HepG2 (cell line): ENCODE measurements at regions not wholly inside any gene's neighbourhood (a gene's known extent, or its start where the extent isn't known, plus 50 kb on each side); places are given as distances from the start of the nearest gene placed in this dataset.

Experiments used
- ATAC-seq: fragments of 200-7000 bp; cut with Tn5 transposase; 3 replicates; pipeline ENCODE4 v1.9.1; 2020; ENCODE audit warnings: mild to moderate bottlenecking, moderate library complexity
- BruUV-seq: library from RNA; stranded (reverse); fragments of 400-500 nt; replicated peaks from 2 replicates; lab custom pipeline; 2021; lab: Mats Ljungman, UMichigan
- CTCF ChIA-PET: fragments of 300-600 bp; formaldehyde crosslinking; extraction: SDS; loops from one replicate; lab custom pipeline; 2021; ENCODE audit warnings: low total read pairs, inconsistent platforms, low intra/inter-chr PET ratio; lab: Yijun Ruan, JAX
- POLR2A ChIA-PET: fragments of 350-600 bp; sonication (Branson Sonifier 250); formaldehyde crosslinking; loops from one replicate; lab custom pipeline; 2020; ENCODE audit warnings: antibody characterized with exemption, inconsistent platforms; lab: Yijun Ruan, JAX
- DNase-seq: peaks from one replicate; pipeline ENCODE4 v3.0.0-alpha.2; 2015; ENCODE audit warnings: low spot score
- FAIRE-seq: peaks from 3 replicates; lab custom pipeline; 2011; peaks lifted over from hg19 to GRCh38; lab: Jason Lieb, UNC
- H2AFZ ChIP-seq: one replicate; pipeline ENCODE4 v1.6.1; 2011; ENCODE audit warnings: low read length, inconsistent platforms
- H3K27ac ChIP-seq: fragments of 300-600 bp; 3 replicates; pipeline ENCODE4 v1.8.0; 2011; ENCODE audit warnings: mixed run types, mild to moderate bottlenecking, mixed read lengths, low read length, inconsistent platforms; ENCODE audit not compliant: insufficient read depth; ENCODE audit errors: extremely low read length
- H3K27me3 ChIP-seq, 2 experiments: fragments of 200-600 bp in 1 of 2; 2 replicates in 1 of 2; 3 replicates in 1 of 2; pipeline versions ENCODE4 v1.6.0 to v1.8.0; 2011; ENCODE audit warnings: low read length in 2 of 2, mild to moderate bottlenecking in 2 of 2, moderate library complexity in 2 of 2, inconsistent platforms in 1 of 2; ENCODE audit not compliant: insufficient read depth in 2 of 2, control insufficient read depth in 1 of 2
- H3K36me3 ChIP-seq, 2 experiments: fragments of 200-600 bp in 1 of 2; replicated peaks in 1 of 2; 2 replicates in 1 of 2; 3 replicates in 1 of 2; pipeline versions ENCODE4 v1.5.1 to v1.8.0; 2011; ENCODE audit warnings: low read length in 2 of 2, inconsistent platforms in 1 of 2; ENCODE audit not compliant: insufficient read depth in 2 of 2, control insufficient read depth in 1 of 2
- H3K4me1 ChIP-seq: 2 replicates; pipeline ENCODE4 v1.5.1; 2012; ENCODE audit warnings: low read length, inconsistent platforms; ENCODE audit not compliant: insufficient read depth
- H3K4me2 ChIP-seq: 2 replicates; pipeline ENCODE4 v1.6.0; 2011; ENCODE audit warnings: low read depth, low read length, inconsistent platforms
- H3K4me3 ChIP-seq, 3 experiments: fragments of 200-600 bp in 1 of 3; sonication (generic), shearing (Covaris generic) in 1 of 3; replicated peaks in 1 of 3; 2 replicates each; pipeline ENCODE4 v1.5.1; 2011 to 2016; ENCODE audit warnings: low read length in 3 of 3, inconsistent platforms in 2 of 3, low read depth in 2 of 3, mild to moderate bottlenecking in 2 of 3, control low read depth in 1 of 3, mixed read lengths in 1 of 3; ENCODE audit not compliant: insufficient read depth in 1 of 3
- H3K79me2 ChIP-seq: one replicate; pipeline ENCODE4 v1.6.1; 2011; ENCODE audit warnings: low read length, inconsistent platforms; ENCODE audit not compliant: insufficient read depth
- H3K9ac ChIP-seq: 2 replicates; pipeline ENCODE4 v1.6.0; 2011; ENCODE audit warnings: mild to moderate bottlenecking, low read depth, low read length, inconsistent platforms; ENCODE audit not compliant: insufficient read depth
- H3K9me3 ChIP-seq: 2 replicates; pipeline ENCODE4 v1.5.1; 2012; ENCODE audit warnings: mild to moderate bottlenecking, low read length
- H4K20me1 ChIP-seq: 2 replicates; pipeline ENCODE4 v1.6.0; 2011; ENCODE audit warnings: inconsistent platforms, mild to moderate bottlenecking, low read length, moderate library complexity; ENCODE audit not compliant: insufficient read depth
- AHDC1 ChIP-seq: sonication (generic); formaldehyde crosslinking; IDR thresholded peaks from 2 replicates; pipeline ENCODE4 v1.5.1; 2020; ENCODE audit warnings: mild to moderate bottlenecking, missing genetic modification reagents, borderline replicate concordance
- AKAP8 ChIP-seq: sonication (generic); formaldehyde crosslinking; IDR thresholded peaks from 2 replicates; pipeline ENCODE4 v1.5.1; 2020; ENCODE audit warnings: mild to moderate bottlenecking, missing genetic modification reagents
- ELF4 ChIP-seq: sonication (generic); formaldehyde crosslinking; IDR thresholded peaks from 2 replicates; pipeline ENCODE4 v1.5.0; 2020; ENCODE audit warnings: missing genetic modification reagents, mild to moderate bottlenecking, moderate library complexity, borderline replicate concordance
- IKZF4 ChIP-seq: sonication (generic); formaldehyde crosslinking; IDR thresholded peaks from 2 replicates; pipeline ENCODE4 v1.5.1; 2020; ENCODE audit warnings: borderline replicate concordance, mild to moderate bottlenecking, low read depth, missing genetic modification reagents; ENCODE audit errors: not compliant biosample characterization
- NR0B2 ChIP-seq: sonication (generic); formaldehyde crosslinking; IDR thresholded peaks from 2 replicates; pipeline ENCODE4 v1.4.0; 2020; ENCODE audit warnings: mild to moderate bottlenecking, missing genetic modification reagents
- REXO4 ChIP-seq: sonication (generic); formaldehyde crosslinking; IDR thresholded peaks from 2 replicates; pipeline ENCODE4 v1.8.0; 2022; ENCODE audit warnings: missing genetic modification reagents, mild to moderate bottlenecking, borderline replicate concordance
- ZNF451 ChIP-seq: sonication (generic); formaldehyde crosslinking; IDR thresholded peaks from 2 replicates; pipeline ENCODE4 v1.5.0; 2020; ENCODE audit warnings: mild to moderate bottlenecking, missing genetic modification reagents
- ZNF552 ChIP-seq: sonication (generic); formaldehyde crosslinking; IDR thresholded peaks from 2 replicates; pipeline ENCODE4 v1.9.0; 2022; ENCODE audit warnings: missing genetic modification reagents, mild to moderate bottlenecking, borderline replicate concordance
- ZNF879 ChIP-seq: sonication (generic); formaldehyde crosslinking; IDR thresholded peaks from 2 replicates; pipeline ENCODE4 v1.8.1; 2023; ENCODE audit warnings: missing genetic modification reagents
- ZSCAN22 ChIP-seq: sonication (generic); formaldehyde crosslinking; IDR thresholded peaks from 2 replicates; pipeline ENCODE4 v1.4.0; 2020; ENCODE audit warnings: mild to moderate bottlenecking, missing genetic modification reagents
- WGBS: methylation state at CpG from one replicate; pipeline ENCODE4 v1.1.6; 2017; ENCODE audit warnings: low lambda C conversion rate; 5-methylcytosine and 5-hydroxymethylcytosine counted together
- in situ Hi-C: cut with HindIII; loops from 2 replicates; pipeline ENCODE4 v1.10.0; 2017; ENCODE audit warnings: low pct_unique_long_range_greater_than_20kb; ENCODE audit not compliant: extremely low pct_ligation_motif_present
- intact Hi-C: fragments of 100-400 bp; cut with micrococcal nuclease; formaldehyde crosslinking; loops from one replicate; pipeline ENCODE4 v1.10.0; 2022; ENCODE audit not compliant: unreplicated experiment

GRCh38 chr7:67463983-67464382 is 467.4 kb downstream of the TYW1 start:
- Histone ChIP-seq H3K4me2 (no peak overlapping the region), H4K20me1 (no peaks in the 10 kb centered on the region), H3K4me3 (no peak overlapping the region), H3K4me1 (no peaks in the 10 kb centered on the region)
- CTCF ChIA-PET = no interaction called here
- POLR2A ChIA-PET = no interaction called here
- no peak for ATAC-seq
- intact Hi-C loops = no loop called here
- WGBS = 0% methylated on average over 1 of the region's 1 CpG
- TF ChIP-seq ZSCAN22 (CRISPR knock-in tag) (no peak), AKAP8 (CRISPR knock-in tag) (no peak), ZNF451 (CRISPR knock-in tag) (no peak), ZNF552 (no peak), REXO4 (CRISPR knock-in tag) (no peak), AHDC1 (CRISPR knock-in tag) (no peak), ZNF879 (no peak), IKZF4 (no peak), NR0B2 (CRISPR knock-in tag) (no peak), ELF4 (CRISPR knock-in tag) (no peak)
- TF ChIP-seq, all 625 proteins: peak for 0
- Histone ChIP-seq H3K36me3 (no peaks in the 10 kb centered on the region), H2AFZ (no peak overlapping the region), H3K79me2 (no peaks in the 10 kb centered on the region), H3K9ac (no peak overlapping the region), H3K27me3 (peaks cover 0 to 2% of the 10 kb centered on the region in 2 experiments; a peak in 2 of 5 replicates), H3K9me3 (0 out of 2 replicates have a peak, but pooled peaks cover 5% of the 10 kb centered on the region), H3K27ac (no peak overlapping the region)
- no peak for DNase-seq
- FAIRE-seq = no peak
- BruUV-seq = no TSS peak
- in situ Hi-C loops = no loop called here
